CD4-positive, CD25-positive, alpha-beta regulatory T cell (primary cell): ENCODE measurements at regions not wholly inside any gene's neighbourhood (a gene's known extent, or its start where the extent isn't known, plus 50 kb on each side); places are given as distances from the start of the nearest gene placed in this dataset.
"Not testable (repeated sequence)": the region's sequence is repeated elsewhere in the genome, so short reads cannot be mapped to it uniquely, and the experiment has no call there.

Experiments
- ATAC-seq, 2 donors: fragments of 150-1000 bp; cut with Tn5 transposase; one replicate each; pipeline ENCODE4 v1.10.0; 2021; ENCODE audit warnings: low read depth in 2 of 2, moderate number of reproducible peaks in 2 of 2, moderate library complexity in 1 of 2
- DNase-seq, 3 donors: peaks; one replicate each; pipeline versions ENCODE4 v3.0.0 to v3.0.0-alpha.2; 2012 to 2022; ENCODE audit warnings: mixed read lengths in 1 of 3
- H3K27ac ChIP-seq: one replicate; pipeline ENCODE4 v1.7.0; 2013; ENCODE audit warnings: mild to moderate bottlenecking, low read length; ENCODE audit not compliant: insufficient read depth, poor library complexity, severe bottlenecking
- H3K27me3 ChIP-seq: one replicate; pipeline ENCODE4 v1.7.0; 2013; ENCODE audit warnings: low read length; ENCODE audit not compliant: control insufficient read depth, insufficient read depth
- H3K36me3 ChIP-seq: one replicate; pipeline ENCODE4 v1.7.0; 2013; ENCODE audit warnings: mild to moderate bottlenecking, low read length, moderate library complexity; ENCODE audit not compliant: control insufficient read depth, insufficient read depth
- H3K4me1 ChIP-seq: 2 replicates; pipeline ENCODE4 v1.7.0; 2013; ENCODE audit warnings: mild to moderate bottlenecking, low read length; ENCODE audit not compliant: insufficient read depth, control insufficient read depth, poor library complexity, severe bottlenecking
- H3K4me3 ChIP-seq: one replicate; pipeline ENCODE4 v1.7.0; 2013; ENCODE audit warnings: low read depth, mild to moderate bottlenecking, low read length, moderate library complexity
- H3K9me3 ChIP-seq, 2 experiments: 1 replicate in 1 of 2; 2 replicates in 1 of 2; pipeline ENCODE4 v1.7.0; 2013; ENCODE audit warnings: low read length in 2 of 2, mild to moderate bottlenecking in 1 of 2, moderate library complexity in 1 of 2; ENCODE audit not compliant: control insufficient read depth in 2 of 2
- H3K27ac Mint-ChIP-seq, 3 donors: one replicate each; pipeline ENCODE4 v1.8.0; 2020 to 2022; ENCODE audit warnings: mild to moderate bottlenecking in 3 of 3, mixed read lengths in 3 of 3, moderate library complexity in 2 of 3
- H3K27me3 Mint-ChIP-seq: one replicate; pipeline ENCODE4 v1.8.0; 2022; ENCODE audit warnings: mild to moderate bottlenecking, mixed read lengths
- H3K36me3 Mint-ChIP-seq: one replicate; pipeline ENCODE4 v1.8.0; 2020; ENCODE audit warnings: mixed read lengths
- H3K4me1 Mint-ChIP-seq, 4 donors: one replicate each; pipeline ENCODE4 v1.8.0; 2020 to 2022; ENCODE audit warnings: mixed read lengths in 4 of 4, mild to moderate bottlenecking in 1 of 4
- H3K4me3 Mint-ChIP-seq, 4 donors: one replicate each; pipeline ENCODE4 v1.8.0; 2020 to 2022; ENCODE audit warnings: mild to moderate bottlenecking in 4 of 4, mixed read lengths in 4 of 4, moderate library complexity in 3 of 4
- H3K9me3 Mint-ChIP-seq, 7 donors: one replicate each; pipeline ENCODE4 v1.8.0; 2020 to 2022; ENCODE audit warnings: mixed read lengths in 7 of 7, mild to moderate bottlenecking in 3 of 7, moderate library complexity in 2 of 7

GRCh38 chr7:93693796-93694195 is 119.3 kb upstream of the CALCR start:
- Mint-ChIP-seq H3K4me1 (no peaks in the 10 kb centered on the region), H3K27ac (no peak overlapping the region), H3K27me3 (no peaks in the 10 kb centered on the region), H3K36me3 (no peaks in the 10 kb centered on the region), H3K9me3 (no peaks in the 10 kb centered on the region), H3K4me3 (no peak overlapping the region)
- no peaks in the 10 kb centered on the region for H3K27me3 ChIP-seq
- DNase-seq (no peak), ATAC-seq (no peak)
- no peak overlapping the region for H3K27ac ChIP-seq
- H3K4me3 ChIP-seq = no peak overlapping the region
- H3K36me3 ChIP-seq = no peaks in the 10 kb centered on the region
- H3K4me1 ChIP-seq = no peaks in the 10 kb centered on the region
- no peaks in the 10 kb centered on the region for H3K9me3 ChIP-seq

DNA sequence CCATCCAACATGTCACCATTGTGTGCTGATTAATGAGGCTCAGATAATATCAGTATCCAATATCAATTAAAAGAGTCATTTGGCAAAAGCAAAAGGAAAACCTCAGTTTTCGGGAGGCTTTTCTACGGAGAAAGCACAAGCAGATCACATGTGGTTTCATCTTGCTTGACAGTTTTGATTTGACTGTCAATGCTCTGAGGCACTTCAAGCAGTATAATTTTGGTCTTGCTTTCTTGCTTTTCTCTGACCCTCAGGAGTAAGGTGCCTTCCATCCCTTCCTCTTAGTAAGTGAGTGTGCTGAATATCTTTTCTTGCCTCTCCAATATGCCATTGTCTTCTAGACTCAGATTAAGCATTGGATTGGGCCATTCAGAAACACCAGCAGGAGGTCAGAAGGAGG is 115.5 kb upstream of the CALCR start:
- Histone ChIP-seq H3K27ac (no peak overlapping the region), H3K9me3 (no peaks in the 10 kb centered on the region), H3K4me1 (no peaks in the 10 kb centered on the region), H3K27me3 (no peaks in the 10 kb centered on the region), H3K36me3 (no peaks in the 10 kb centered on the region), H3K4me3 (no peak overlapping the region)
- Mint-ChIP-seq H3K9me3 (no peaks in the 10 kb centered on the region), H3K4me1 (no peaks in the 10 kb centered on the region), H3K4me3 (no peak overlapping the region), H3K27me3 (no peaks in the 10 kb centered on the region), H3K36me3 (no peaks in the 10 kb centered on the region), H3K27ac (no peak overlapping the region)
- DNase-seq (no peak), ATAC-seq (no peak)

DNA sequence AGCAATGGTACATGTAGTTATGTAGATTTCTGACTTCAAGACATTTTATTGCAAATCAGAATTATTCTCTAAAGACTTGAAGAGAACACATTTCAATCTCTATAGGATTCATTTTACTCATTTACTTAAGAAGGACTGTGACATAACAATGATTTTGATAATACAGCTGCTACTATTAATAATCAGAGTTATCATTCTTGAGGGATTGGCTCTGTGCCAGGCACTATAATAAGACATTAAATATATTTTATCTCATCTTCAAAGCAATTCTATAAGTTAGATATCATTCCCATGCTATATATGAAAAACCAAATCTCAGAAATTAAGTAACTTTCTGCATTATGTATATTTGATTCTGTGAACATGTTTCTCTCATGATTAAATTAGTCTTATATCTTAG is 103.7 kb upstream of the CALCR start:
- H3K27ac ChIP-seq = no peak overlapping the region
- H3K27me3 ChIP-seq = no peaks in the 10 kb centered on the region
- H3K27ac Mint-ChIP-seq = no peak overlapping the region
- H3K9me3 Mint-ChIP-seq = peaks cover 0 to 2% (median 0%) of the 10 kb centered on the region in 7 donors
- no peaks in the 10 kb centered on the region for H3K9me3 ChIP-seq
- H3K4me3 ChIP-seq = no peak overlapping the region
- H3K4me3 Mint-ChIP-seq = no peak overlapping the region
- DNase-seq (no peak), ATAC-seq (no peak)
- H3K4me1 Mint-ChIP-seq = no peaks in the 10 kb centered on the region
- H3K27me3 Mint-ChIP-seq = peaks cover 4% of the 10 kb centered on the region
- H3K36me3 Mint-ChIP-seq = no peaks in the 10 kb centered on the region
- no peaks in the 10 kb centered on the region for H3K4me1 ChIP-seq
- no peaks in the 10 kb centered on the region for H3K36me3 ChIP-seq

GRCh38 chr7:93663561-93664299 is 89.2 kb upstream of the CALCR start:
- DNase-seq (no peak), ATAC-seq (no peak)
- no peak overlapping the region for H3K4me3 ChIP-seq
- Mint-ChIP-seq H3K4me3 (no peak overlapping the region), H3K27me3 (no peaks in the 10 kb centered on the region), H3K4me1 (no peaks in the 10 kb centered on the region), H3K27ac (no peak overlapping the region), H3K36me3 (no peaks in the 10 kb centered on the region), H3K9me3 (peaks cover 0 to 10% (median 0%) of the 10 kb centered on the region in 7 donors)
- no peaks in the 10 kb centered on the region for H3K9me3 ChIP-seq
- H3K4me1 ChIP-seq = no peaks in the 10 kb centered on the region
- no peaks in the 10 kb centered on the region for H3K27me3 ChIP-seq
- H3K27ac ChIP-seq = no peak overlapping the region
- H3K36me3 ChIP-seq = no peaks in the 10 kb centered on the region

DNA sequence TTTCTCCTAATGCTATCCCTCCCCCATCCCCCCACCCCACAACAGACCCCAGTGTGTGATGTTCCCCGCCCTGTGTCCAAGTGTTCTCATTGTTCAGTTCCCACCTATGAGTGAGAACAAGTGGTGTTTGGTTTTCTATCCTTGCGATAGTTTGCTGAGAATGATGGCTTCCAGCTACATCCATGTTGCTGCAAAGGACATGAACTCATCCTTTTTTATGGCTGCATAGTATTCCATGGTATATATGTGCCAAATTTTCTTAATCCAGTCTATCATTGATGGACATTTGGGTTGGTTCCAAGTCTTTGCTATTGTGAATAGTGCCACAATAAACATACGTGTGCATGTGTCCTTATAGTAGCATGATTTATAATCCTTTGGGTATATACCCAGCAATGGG is 83.6 kb upstream of the CALCR start:
- not testable (repeated sequence) for H3K9me3 ChIP-seq, ATAC-seq, H3K27ac Mint-ChIP-seq, H3K9me3 Mint-ChIP-seq, H3K4me3 ChIP-seq, DNase-seq, H3K27me3 Mint-ChIP-seq, H3K4me1 ChIP-seq, H3K4me1 Mint-ChIP-seq, H3K36me3 ChIP-seq, H3K27ac ChIP-seq, H3K36me3 Mint-ChIP-seq, H3K4me3 Mint-ChIP-seq, H3K27me3 ChIP-seq

DNA sequence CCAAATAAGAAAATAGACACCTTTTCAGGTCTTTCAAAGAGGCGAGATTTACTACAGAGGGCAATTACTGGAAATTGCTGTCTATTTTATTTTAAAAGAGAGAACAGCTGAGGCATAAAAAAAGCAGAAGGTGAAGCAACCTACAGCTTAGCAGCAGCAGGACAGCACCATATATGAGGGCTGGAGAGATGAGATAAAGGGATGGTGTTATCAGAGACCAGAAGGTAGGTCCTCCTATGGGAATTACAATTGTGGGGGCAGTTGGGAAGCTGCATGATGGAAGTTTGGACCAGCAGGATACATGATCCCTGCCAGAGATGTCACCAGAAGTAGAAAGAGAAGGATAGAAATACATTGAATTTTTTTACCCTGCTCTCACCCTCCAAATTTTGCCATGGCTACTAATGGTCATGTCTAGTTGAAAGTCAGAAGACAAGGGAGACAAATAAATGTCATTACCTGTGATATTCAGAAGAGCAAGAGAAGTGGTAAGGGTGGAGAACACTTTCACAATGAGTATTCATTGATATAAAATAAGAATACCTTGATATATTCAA is 77.2 kb upstream of the CALCR start:
- Histone ChIP-seq H3K4me3 (no peak overlapping the region), H3K4me1 (no peaks in the 10 kb centered on the region), H3K27me3 (no peaks in the 10 kb centered on the region), H3K27ac (no peak overlapping the region), H3K9me3 (no peaks in the 10 kb centered on the region), H3K36me3 (no peaks in the 10 kb centered on the region)
- Mint-ChIP-seq H3K4me3 (no peak overlapping the region), H3K27ac (no peak overlapping the region), H3K36me3 (no peaks in the 10 kb centered on the region), H3K9me3 (no peaks in the 10 kb centered on the region), H3K27me3 (no peaks in the 10 kb centered on the region), H3K4me1 (no peaks in the 10 kb centered on the region)
- DNase-seq (no peak), ATAC-seq (no peak)

GRCh38 chr7:93646538-93646937 is 72.0 kb upstream of the CALCR start:
- Histone ChIP-seq H3K27me3 (no peaks in the 10 kb centered on the region), H3K9me3 (no peaks in the 10 kb centered on the region), H3K36me3 (no peaks in the 10 kb centered on the region), H3K4me1 (no peaks in the 10 kb centered on the region), H3K4me3 (no peak overlapping the region), H3K27ac (no peak overlapping the region)
- no peaks in the 10 kb centered on the region for H3K4me1 Mint-ChIP-seq
- H3K9me3 Mint-ChIP-seq = no peaks in the 10 kb centered on the region
- H3K27me3 Mint-ChIP-seq = no peaks in the 10 kb centered on the region
- no peak overlapping the region for H3K27ac Mint-ChIP-seq
- H3K4me3 Mint-ChIP-seq = no peak overlapping the region
- H3K36me3 Mint-ChIP-seq = no peaks in the 10 kb centered on the region
- DNase-seq (no peak), ATAC-seq (no peak)

GRCh38 chr7:93636276-93636675 is 61.8 kb upstream of the CALCR start:
- Mint-ChIP-seq H3K4me1 (no peaks in the 10 kb centered on the region), H3K27ac (no peak overlapping the region), H3K27me3 (no peaks in the 10 kb centered on the region), H3K4me3 (no peak overlapping the region), H3K36me3 (no peaks in the 10 kb centered on the region), H3K9me3 (peaks cover 0 to 4% (median 0%) of the 10 kb centered on the region in 7 donors)
- Histone ChIP-seq H3K4me1 (no peaks in the 10 kb centered on the region), H3K27me3 (no peaks in the 10 kb centered on the region), H3K4me3 (no peak overlapping the region), H3K27ac (no peak overlapping the region), H3K9me3 (no peaks in the 10 kb centered on the region), H3K36me3 (no peaks in the 10 kb centered on the region)
- DNase-seq (no peak), ATAC-seq (no peak)
